HG03064 (cell line): ENCODE measurements at regions not wholly inside any gene's neighbourhood (a gene's known extent, or its start where the extent isn't known, plus 50 kb on each side); places are given as distances from the start of the nearest gene placed in this dataset.
"Not testable (repeated sequence)": the region's sequence is repeated elsewhere in the genome, so short reads cannot be mapped to it uniquely, and the experiment has no call there.

Experiments used
- ATAC-seq: cut with Tn5 transposase; IDR thresholded peaks from one replicate; pipeline ENCODE4 v1.9.1; 2021; ENCODE audit warnings: low read depth; ENCODE audit not compliant: unreplicated experiment

- ATAC-seq = not testable (repeated sequence)
Measured at GRCh38 chr10:42193588-42193987, 444.8 kb downstream of the ZNF33B start.

GRCh38 chr10:42192450-42192849 lies 445.9 kb downstream of the ZNF33B start:
- not testable (repeated sequence) for ATAC-seq

- not testable (repeated sequence) for ATAC-seq
Measured at GRCh38 chr10:42187501-42188195, 450.7 kb downstream of the ZNF33B start.

GRCh38 chr10:42177793-42178689 lies 460.3 kb downstream of the ZNF33B start:
- ATAC-seq = not testable (repeated sequence)

GRCh38 chr10:42177077-42177792 lies 461.1 kb downstream of the ZNF33B start:
- ATAC-seq = no peak

- ATAC-seq = no peak
Measured at GRCh38 chr10:42150428-42151061, 487.8 kb downstream of the ZNF33B start.

- no peak for ATAC-seq
Measured at GRCh38 chr10:42149722-42150427, 488.5 kb downstream of the ZNF33B start.

- ATAC-seq = no peak
Measured at GRCh38 chr10:42149027-42149700, 489.2 kb downstream of the ZNF33B start.

GRCh38 chr10:42146165-42146564 lies 492.2 kb downstream of the ZNF33B start:
- not testable (repeated sequence) for ATAC-seq

GRCh38 chr10:42138023-42138422 lies 500.3 kb downstream of the ZNF33B start:
- ATAC-seq = not testable (repeated sequence)

- ATAC-seq = no peak
Measured at GRCh38 chr10:42113158-42113450, 525.3 kb downstream of the ZNF33B start.

- ATAC-seq = no peak
Measured at GRCh38 chr10:42112331-42113157, 525.8 kb downstream of the ZNF33B start.

GRCh38 chr10:42111661-42112330 lies 526.6 kb downstream of the ZNF33B start:
- no peak for ATAC-seq

- ATAC-seq = no peak
Measured at GRCh38 chr10:42111076-42111475, 527.3 kb downstream of the ZNF33B start.
